VCaP (cell line): ENCODE measurements at regions not wholly inside any gene's neighbourhood (a gene's known extent, or its start where the extent isn't known, plus 50 kb on each side); places are given as distances from the start of the nearest gene placed in this dataset.

Experiments used
- H3K27ac ChIP-seq: fragments of 450-650 bp; 2 replicates; pipeline ENCODE4 v1.5.1; 2017
- CTCF ChIP-seq: fragments of 450-650 bp; conservative IDR thresholded peaks from 2 replicates; pipeline ENCODE4 v1.5.1; 2017; ENCODE audit warnings: mild to moderate bottlenecking, moderate library complexity

GRCh38 chr18:25704071-25704470, 352.1 kb upstream of the ZNF521 start:
- no peak for TF ChIP-seq CTCF
- no peak overlapping the region for H3K27ac ChIP-seq

GRCh38 chr18:25701821-25702220, 349.9 kb upstream of the ZNF521 start:
- TF ChIP-seq CTCF = no peak
- no peak overlapping the region for H3K27ac ChIP-seq

GRCh38 chr18:25686960-25687500, 335.1 kb upstream of the ZNF521 start:
- TF ChIP-seq CTCF = no peak

GRCh38 chr18:25685088-25685487, 333.1 kb upstream of the ZNF521 start:
- H3K27ac ChIP-seq = no peak overlapping the region
- TF ChIP-seq CTCF = no peak

More at GRCh38 chr18:25686960-25687500, 335.1 kb upstream of the ZNF521 start:
- H3K27ac ChIP-seq = no peak overlapping the region

GRCh38 chr18:25679491-25679890, 327.5 kb upstream of the ZNF521 start:
- no peak overlapping the region for H3K27ac ChIP-seq
- TF ChIP-seq CTCF = no peak

- no peak for TF ChIP-seq CTCF
- H3K27ac ChIP-seq = no peak overlapping the region
Observed at GRCh38 chr18:25678221-25678620, 326.3 kb upstream of the ZNF521 start.

GRCh38 chr18:25675123-25675850, 323.3 kb upstream of the ZNF521 start:
- H3K27ac ChIP-seq = no peak overlapping the region
- no peak for TF ChIP-seq CTCF
